ENCODE measurements at regions not wholly inside any gene's neighbourhood (a gene's known extent, or its start where the extent isn't known, plus 50 kb on each side); places are given as distances from the start of the nearest gene placed in this dataset.

- peaks cover 0 to 3% (median 0%) of the 10 kb centered on the region in 11 donors for H3K9me3 Mint-ChIP-seq
- Histone ChIP-seq H3K4me1 (ENCODE audit: control insufficient read depth in 2 of 2, insufficient read depth in 2 of 2, low read length in 2 of 2) (no peaks in the 10 kb centered on the region), H3K27ac (ENCODE audit: low read depth, low read length) (no peak overlapping the region), H3K36me3 (ENCODE audit: control insufficient read depth in 2 of 3, insufficient read depth in 3 of 3, low read length in 3 of 3) (no peaks in the 10 kb centered on the region), H3K27me3 (ENCODE audit: control insufficient read depth in 2 of 2, insufficient read depth in 2 of 2, low read length in 2 of 2) (no peaks in the 10 kb centered on the region), H3K4me3 (ENCODE audit: low read length) (no peak overlapping the region), H3K9me3 (ENCODE audit: control insufficient read depth in 2 of 3, low read length in 3 of 3) (no peaks in the 10 kb centered on the region)
- intact Hi-C loops (cut with micrococcal nuclease) = no loop called here
- DNase-seq = no peak
- peaks cover 0 to 11% (median 8%) of the 10 kb centered on the region in 7 donors for H3K4me1 Mint-ChIP-seq
- no peak overlapping the region for H3K27ac Mint-ChIP-seq
- H3K4me3 Mint-ChIP-seq = no peak overlapping the region
- ATAC-seq = no peak
- H3K27me3 Mint-ChIP-seq = peaks cover 0 to 3% (median 0%) of the 10 kb centered on the region in 5 donors
- peaks cover 0 to 3% (median 0%) of the 10 kb centered on the region in 5 donors for H3K36me3 Mint-ChIP-seq
- ChIA-PET POLR2A (no interaction called here), CTCF (no interaction called here)
These were observed 447.8 kb upstream of the JARID2 start for GRCh38 chr6:14797875-14798593.

GRCh38 chr6:14798594-14798982, 447.3 kb upstream of the JARID2 start:
- Mint-ChIP-seq H3K27me3 (peaks cover 0 to 3% (median 0%) of the 10 kb centered on the region in 5 donors), H3K4me1 (peaks cover 0 to 11% (median 8%) of the 10 kb centered on the region in 7 donors), H3K36me3 (peaks cover 0 to 3% (median 0%) of the 10 kb centered on the region in 5 donors), H3K9me3 (peaks cover 0 to 3% (median 0%) of the 10 kb centered on the region in 11 donors), H3K4me3 (no peak overlapping the region), H3K27ac (no peak overlapping the region)
- Histone ChIP-seq H3K4me3 (ENCODE audit: low read length) (no peak overlapping the region), H3K36me3 (ENCODE audit: control insufficient read depth in 2 of 3, insufficient read depth in 3 of 3, low read length in 3 of 3) (no peaks in the 10 kb centered on the region), H3K9me3 (ENCODE audit: control insufficient read depth in 2 of 3, low read length in 3 of 3) (no peaks in the 10 kb centered on the region), H3K4me1 (ENCODE audit: control insufficient read depth in 2 of 2, insufficient read depth in 2 of 2, low read length in 2 of 2) (no peaks in the 10 kb centered on the region), H3K27me3 (ENCODE audit: control insufficient read depth in 2 of 2, insufficient read depth in 2 of 2, low read length in 2 of 2) (no peaks in the 10 kb centered on the region), H3K27ac (ENCODE audit: low read depth, low read length) (no peak overlapping the region)
- POLR2A ChIA-PET = no interaction called here
- ATAC-seq (no peak), DNase-seq (no peak)
- CTCF ChIA-PET = no interaction called here
- intact Hi-C loops (cut with micrococcal nuclease) = no loop called here

GRCh38 chr6:14798996-14799588, 446.8 kb upstream of the JARID2 start:
- Histone ChIP-seq H3K27me3 (ENCODE audit: control insufficient read depth in 2 of 2, insufficient read depth in 2 of 2, low read length in 2 of 2) (no peaks in the 10 kb centered on the region), H3K36me3 (ENCODE audit: control insufficient read depth in 2 of 3, insufficient read depth in 3 of 3, low read length in 3 of 3) (no peaks in the 10 kb centered on the region), H3K4me1 (ENCODE audit: control insufficient read depth in 2 of 2, insufficient read depth in 2 of 2, low read length in 2 of 2) (no peaks in the 10 kb centered on the region), H3K27ac (ENCODE audit: low read depth, low read length) (no peak overlapping the region), H3K4me3 (ENCODE audit: low read length) (no peak overlapping the region), H3K9me3 (ENCODE audit: control insufficient read depth in 2 of 3, low read length in 3 of 3) (no peaks in the 10 kb centered on the region)
- intact Hi-C loops (cut with micrococcal nuclease) = no loop called here
- ATAC-seq (no peak), DNase-seq (no peak)
- Mint-ChIP-seq H3K36me3 (peaks cover 0 to 3% (median 0%) of the 10 kb centered on the region in 5 donors), H3K4me1 (peaks cover 0 to 11% (median 8%) of the 10 kb centered on the region in 7 donors), H3K27me3 (peaks cover 0 to 4% (median 0%) of the 10 kb centered on the region in 5 donors), H3K4me3 (no peak overlapping the region), H3K9me3 (peaks cover 0 to 3% (median 0%) of the 10 kb centered on the region in 11 donors), H3K27ac (no peak overlapping the region)
- ChIA-PET POLR2A (interaction anchor here (0.9 kb wide), 1 partner anchor 21 kb away, joined by 3 read pairs; no protein-coding TSS in a partner anchor), CTCF (no interaction called here)

DNA sequence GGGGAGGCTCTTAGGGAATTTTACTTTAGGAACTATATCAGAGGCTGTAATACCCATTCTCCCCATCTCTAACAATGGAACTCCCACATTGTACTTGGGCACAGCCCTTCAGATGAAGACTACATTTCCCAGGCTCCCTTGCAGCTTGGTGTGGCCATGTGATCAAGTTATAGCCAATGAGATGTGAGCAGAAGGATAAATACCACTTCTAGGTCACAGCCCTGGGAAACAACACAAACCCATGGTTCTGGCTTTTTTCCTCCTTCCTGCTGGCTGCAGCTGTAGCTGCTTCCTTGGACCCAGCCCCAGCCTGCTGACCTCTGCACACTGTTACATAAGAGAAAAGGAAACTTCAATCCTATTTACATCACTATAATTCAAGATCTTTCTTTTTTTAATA, 445.9 kb upstream of the JARID2 start:
- Mint-ChIP-seq H3K4me3 (no peak overlapping the region), H3K36me3 (peaks cover 0 to 3% (median 0%) of the 10 kb centered on the region in 5 donors), H3K27ac (no peak overlapping the region), H3K27me3 (peaks cover 0 to 4% (median 0%) of the 10 kb centered on the region in 5 donors), H3K9me3 (peaks cover 0 to 3% (median 0%) of the 10 kb centered on the region in 11 donors), H3K4me1 (peaks cover 0 to 11% (median 8%) of the 10 kb centered on the region in 7 donors)
- Histone ChIP-seq H3K36me3 (ENCODE audit: control insufficient read depth in 2 of 3, insufficient read depth in 3 of 3, low read length in 3 of 3) (no peaks in the 10 kb centered on the region), H3K9me3 (ENCODE audit: control insufficient read depth in 2 of 3, low read length in 3 of 3) (no peaks in the 10 kb centered on the region), H3K27ac (ENCODE audit: low read depth, low read length) (no peak overlapping the region), H3K4me3 (ENCODE audit: low read length) (no peak overlapping the region), H3K4me1 (ENCODE audit: control insufficient read depth in 2 of 2, insufficient read depth in 2 of 2, low read length in 2 of 2) (no peaks in the 10 kb centered on the region), H3K27me3 (ENCODE audit: control insufficient read depth in 2 of 2, insufficient read depth in 2 of 2, low read length in 2 of 2) (no peaks in the 10 kb centered on the region)
- intact Hi-C loops (cut with micrococcal nuclease) = no loop called here
- CTCF ChIA-PET = no interaction called here
- ATAC-seq = peak; percentile 90
- POLR2A ChIA-PET = interaction anchor here (0.9 kb wide), 1 partner anchor 20 kb away, joined by 3 read pairs; no protein-coding TSS in a partner anchor
- DNase-seq = peak in 6 of 9 donors; percentile 3 to 26 (median 12)

- H3K4me3 ChIP-seq (ENCODE audit: low read length) = no peak overlapping the region
- peaks cover 0 to 11% (median 8%) of the 10 kb centered on the region in 7 donors for H3K4me1 Mint-ChIP-seq
- H3K9me3 ChIP-seq (ENCODE audit: control insufficient read depth in 2 of 3, low read length in 3 of 3) = no peaks in the 10 kb centered on the region
- peaks cover 0 to 4% (median 0%) of the 10 kb centered on the region in 5 donors for H3K27me3 Mint-ChIP-seq
- H3K27me3 ChIP-seq (ENCODE audit: control insufficient read depth in 2 of 2, insufficient read depth in 2 of 2, low read length in 2 of 2) = no peaks in the 10 kb centered on the region
- no peaks in the 10 kb centered on the region for H3K36me3 ChIP-seq (ENCODE audit: control insufficient read depth in 2 of 3, insufficient read depth in 3 of 3, low read length in 3 of 3)
- no peak for ATAC-seq
- no peak overlapping the region for H3K27ac ChIP-seq (ENCODE audit: low read depth, low read length)
- H3K27ac Mint-ChIP-seq = no peak overlapping the region
- POLR2A ChIA-PET = no interaction called here
- CTCF ChIA-PET = no interaction called here
- no peak overlapping the region for H3K4me3 Mint-ChIP-seq
- intact Hi-C loops (cut with micrococcal nuclease) = no loop called here
- peaks cover 0 to 3% (median 0%) of the 10 kb centered on the region in 5 donors for H3K36me3 Mint-ChIP-seq
- DNase-seq = no peak
- H3K4me1 ChIP-seq (ENCODE audit: control insufficient read depth in 2 of 2, insufficient read depth in 2 of 2, low read length in 2 of 2) = no peaks in the 10 kb centered on the region
- peaks cover 0 to 8% (median 2%) of the 10 kb centered on the region in 11 donors for H3K9me3 Mint-ChIP-seq
These were observed 443.2 kb upstream of the JARID2 start for GRCh38 chr6:14802514-14803160.

- Histone ChIP-seq H3K4me1 (ENCODE audit: control insufficient read depth in 2 of 2, insufficient read depth in 2 of 2, low read length in 2 of 2) (no peaks in the 10 kb centered on the region), H3K27me3 (ENCODE audit: control insufficient read depth in 2 of 2, insufficient read depth in 2 of 2, low read length in 2 of 2) (no peaks in the 10 kb centered on the region), H3K4me3 (ENCODE audit: low read length) (no peak overlapping the region), H3K27ac (ENCODE audit: low read depth, low read length) (no peak overlapping the region), H3K9me3 (ENCODE audit: control insufficient read depth in 2 of 3, low read length in 3 of 3) (no peaks in the 10 kb centered on the region), H3K36me3 (ENCODE audit: control insufficient read depth in 2 of 3, insufficient read depth in 3 of 3, low read length in 3 of 3) (no peaks in the 10 kb centered on the region)
- Mint-ChIP-seq H3K27me3 (peaks cover 0 to 4% (median 0%) of the 10 kb centered on the region in 5 donors), H3K4me1 (peaks cover 0 to 9% (median 5%) of the 10 kb centered on the region in 7 donors), H3K36me3 (peaks cover 0 to 3% (median 0%) of the 10 kb centered on the region in 5 donors), H3K27ac (peak overlapping the region in 1 of 9 donors; percentile 63), H3K9me3 (peaks cover 0 to 18% (median 4%) of the 10 kb centered on the region in 11 donors), H3K4me3 (no peak overlapping the region)
- ChIA-PET CTCF (no interaction called here), POLR2A (interaction anchor here (0.7 kb wide), 1 partner anchor 13 kb away, joined by 3 read pairs; no protein-coding TSS in a partner anchor)
- ATAC-seq = no peak
- DNase-seq = no peak
- intact Hi-C loops (cut with micrococcal nuclease) = no loop called here
These were observed 441.7 kb upstream of the JARID2 start for GRCh38 chr6:14804001-14804784.

Data from naive thymus-derived CD4-positive, alpha-beta T cell (primary cell).